AG10803 (cell line): ENCODE measurements at regions not wholly inside any gene's neighbourhood (a gene's known extent, or its start where the extent isn't known, plus 50 kb on each side); places are given as distances from the start of the nearest gene placed in this dataset.

Source experiments
- DNase-seq: peaks from one replicate; pipeline ENCODE4 v3.0.0; 2010; ENCODE audit warnings: low read depth
- H3K4me3 ChIP-seq: 2 replicates; pipeline ENCODE4 v1.5.1; 2011; ENCODE audit warnings: mild to moderate bottlenecking, low read length, control low read depth
- CTCF ChIP-seq: conservative IDR thresholded peaks from 2 replicates; pipeline ENCODE4 v1.5.1; 2011; ENCODE audit warnings: mild to moderate bottlenecking, low read length, control low read depth, inconsistent platforms

DNA sequence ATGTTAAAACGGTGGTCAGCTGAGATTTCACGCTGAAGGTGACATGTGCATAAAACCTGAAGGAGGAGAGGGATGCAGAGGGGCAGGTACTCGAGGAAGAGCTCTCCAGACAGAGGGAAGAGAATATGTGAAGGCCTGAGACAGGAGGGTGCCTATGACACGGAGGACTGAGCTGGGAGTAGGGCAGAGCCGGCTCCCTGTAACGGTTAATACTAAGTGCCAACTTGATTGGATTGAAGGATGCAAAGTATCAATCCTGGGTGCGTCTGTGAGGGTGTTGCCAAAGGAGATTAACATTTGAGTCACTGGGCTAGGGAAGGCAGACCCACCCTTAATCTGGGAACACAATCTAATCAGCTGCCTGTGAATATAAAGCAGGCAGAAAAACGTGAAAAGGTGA, 136.2 kb upstream of the SYT6 start:
- no peak overlapping the region for H3K4me3 ChIP-seq
- TF ChIP-seq CTCF, result no peak
- no peak for DNase-seq

- TF ChIP-seq CTCF, result no peak
- H3K4me3 ChIP-seq, result no peak overlapping the region
- DNase-seq, result no peak
Measured at GRCh38 chr1:114289306-114289705, 135.6 kb upstream of the SYT6 start.

- no peak overlapping the region for H3K4me3 ChIP-seq
- no peak for TF ChIP-seq CTCF
- DNase-seq, result no peak
Measured at GRCh38 chr1:114286960-114287359, 133.3 kb upstream of the SYT6 start.

- DNase-seq, result peak; percentile 57
- no peak overlapping the region for H3K4me3 ChIP-seq
- TF ChIP-seq CTCF, result peak; percentile 38
Measured at GRCh38 chr1:114286179-114286578, 132.5 kb upstream of the SYT6 start.

DNA sequence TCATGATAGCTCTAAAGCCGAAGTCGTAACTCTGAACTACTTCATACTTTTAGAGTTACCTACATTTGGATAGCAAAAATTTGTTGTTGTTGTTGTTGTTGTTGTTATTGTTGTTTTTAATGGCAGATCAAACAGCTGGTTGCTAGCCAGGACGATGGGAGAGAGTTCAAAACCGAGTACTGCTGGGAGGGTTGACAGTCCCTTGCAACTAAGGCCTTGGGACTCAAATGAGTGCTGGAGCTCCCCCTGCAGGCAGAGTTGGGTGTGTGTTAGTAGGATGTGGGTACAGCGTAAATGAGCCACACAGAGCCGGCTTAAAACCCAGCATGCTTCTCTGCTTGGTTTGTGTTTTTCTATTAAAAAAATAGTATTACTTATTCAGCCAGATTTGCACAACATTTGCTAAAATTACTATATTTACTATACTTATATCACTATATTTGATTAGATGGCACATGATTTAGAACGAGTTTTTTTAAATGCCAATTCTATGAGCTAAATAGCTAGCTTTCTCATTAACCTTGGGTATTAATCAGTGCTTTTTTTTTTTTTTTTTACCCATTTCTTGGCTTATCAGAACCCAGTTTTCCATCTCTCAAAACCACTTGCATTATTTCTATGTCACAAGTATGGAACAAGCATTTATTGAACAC, 129.2 kb upstream of the SYT6 start:
- H3K4me3 ChIP-seq, result no peak overlapping the region
- peak; percentile 99 for TF ChIP-seq CTCF
- peak; percentile 88 for DNase-seq

- no peak for DNase-seq
- no peak for TF ChIP-seq CTCF
- no peak overlapping the region for H3K4me3 ChIP-seq
Measured at GRCh38 chr1:114278911-114279310, 125.2 kb upstream of the SYT6 start.

DNA sequence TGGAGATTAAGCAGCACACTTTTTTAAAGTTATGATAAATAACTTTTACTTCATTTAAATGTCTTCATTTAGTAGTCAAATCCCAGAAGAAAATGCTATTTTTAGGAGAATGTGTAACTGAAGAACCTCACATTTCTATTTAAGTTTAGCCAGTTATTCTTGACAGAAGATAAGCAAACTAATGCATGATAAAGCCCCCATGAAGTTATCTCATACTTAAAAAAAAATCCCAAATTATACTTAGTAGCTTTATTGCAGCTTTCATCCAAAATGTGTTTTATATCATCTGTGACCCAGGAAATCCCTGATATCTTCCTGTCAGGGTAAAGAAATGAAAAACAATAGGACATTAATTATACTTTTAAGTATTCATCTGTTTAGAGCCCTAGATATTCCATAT, 124.8 kb upstream of the SYT6 start:
- no peak for DNase-seq
- no peak overlapping the region for H3K4me3 ChIP-seq
- no peak for TF ChIP-seq CTCF
